NT2/D1 (cell line): ENCODE measurements at regions not wholly inside any gene's neighbourhood (a gene's known extent, or its start where the extent isn't known, plus 50 kb on each side); places are given as distances from the start of the nearest gene placed in this dataset.

Experiments used
- DNase-seq: peaks from one replicate; pipeline ENCODE4 v3.0.0-alpha.2; 2011; ENCODE audit warnings: low read depth, low spot score
- H3K27me3 ChIP-seq: 2 replicates; pipeline ENCODE4 v1.6.0; 2011; ENCODE audit warnings: mild to moderate bottlenecking; ENCODE audit not compliant: insufficient read length, insufficient read depth
- H3K36me3 ChIP-seq: 2 replicates; pipeline ENCODE4 v1.6.1; 2011; ENCODE audit warnings: mild to moderate bottlenecking, low read length, mixed read lengths; ENCODE audit not compliant: insufficient read depth, insufficient read length
- H3K4me1 ChIP-seq: 2 replicates; pipeline ENCODE4 v1.5.1; 2011; ENCODE audit not compliant: insufficient read depth, insufficient read length
- H3K4me3 ChIP-seq: 2 replicates; pipeline ENCODE4 v1.5.1; 2011; ENCODE audit warnings: low read depth; ENCODE audit not compliant: insufficient read length
- H3K9ac ChIP-seq: 2 replicates; pipeline ENCODE4 v1.6.0; 2011; ENCODE audit warnings: low read depth; ENCODE audit not compliant: insufficient read length
- H3K9me3 ChIP-seq: 2 replicates; pipeline ENCODE4 v1.5.1; 2011; ENCODE audit warnings: mild to moderate bottlenecking, low read length; ENCODE audit not compliant: insufficient read depth
- SUZ12 ChIP-seq: IDR thresholded peaks from 2 replicates; pipeline ENCODE4 v1.6.1; 2011; ENCODE audit not compliant: insufficient read length, insufficient read depth; ENCODE audit errors: extremely low read depth
- YY1 ChIP-seq: IDR thresholded peaks from 2 replicates; pipeline ENCODE4 v1.6.1; 2011; ENCODE audit not compliant: insufficient read length, insufficient read depth
- ZNF274 ChIP-seq: IDR thresholded peaks from 2 replicates; pipeline ENCODE4 v1.6.1; 2011; ENCODE audit warnings: mild to moderate bottlenecking, low read depth, low read length

- Histone ChIP-seq H3K27me3 (no peaks in the 10 kb centered on the region), H3K4me1 (no peaks in the 10 kb centered on the region), H3K9ac (no peak overlapping the region), H3K36me3 (no peaks in the 10 kb centered on the region), H3K9me3 (no peaks in the 10 kb centered on the region), H3K4me3 (no peak overlapping the region)
- DNase-seq: no peak
- no peak for TF ChIP-seq YY1
- no peak for TF ChIP-seq SUZ12
- no peak for TF ChIP-seq ZNF274
These were observed 120.2 kb downstream of the CYP26A1 start for GRCh38 chr10:93193906-93194305.

GRCh38 chr10:93198401-93199131, 124.9 kb downstream of the CYP26A1 start:
- H3K36me3 ChIP-seq: no peaks in the 10 kb centered on the region
- H3K9ac ChIP-seq: no peak overlapping the region
- H3K4me3 ChIP-seq: no peak overlapping the region
- no peaks in the 10 kb centered on the region for H3K27me3 ChIP-seq
- DNase-seq: no peak
- no peaks in the 10 kb centered on the region for H3K4me1 ChIP-seq
- H3K9me3 ChIP-seq: no peaks in the 10 kb centered on the region
- TF ChIP-seq YY1: no peak
- TF ChIP-seq SUZ12: no peak
- TF ChIP-seq ZNF274: no peak

DNA sequence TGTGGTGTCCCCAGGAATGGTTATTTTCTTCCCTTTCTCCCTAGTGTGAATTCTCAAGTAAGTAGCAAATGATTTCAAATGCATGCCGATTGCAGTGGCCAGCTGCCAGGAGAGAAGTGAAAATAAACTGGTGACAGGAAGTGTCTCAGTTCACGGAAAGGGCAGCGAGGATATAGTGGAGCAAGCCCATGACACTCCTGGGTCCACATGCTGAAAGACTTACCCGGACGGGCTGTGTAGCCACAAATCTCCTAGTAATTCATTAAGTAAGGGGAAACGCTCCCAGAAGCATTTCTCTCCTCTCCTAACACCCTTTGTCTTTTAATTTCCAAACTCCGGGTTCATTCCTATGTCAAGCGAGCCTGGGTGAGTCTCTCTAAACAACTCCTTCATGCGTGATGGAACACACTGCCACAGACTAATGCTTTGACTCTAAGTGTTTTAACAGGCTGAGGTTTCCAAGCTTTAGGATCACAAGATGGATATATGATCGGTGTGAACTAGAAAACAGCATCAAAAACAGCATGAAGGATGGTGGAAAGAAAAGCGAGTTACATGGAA, 125.6 kb downstream of the CYP26A1 start:
- H3K9me3 ChIP-seq: no peaks in the 10 kb centered on the region
- TF ChIP-seq SUZ12: no peak
- no peaks in the 10 kb centered on the region for H3K36me3 ChIP-seq
- no peak overlapping the region for H3K9ac ChIP-seq
- H3K4me3 ChIP-seq: no peak overlapping the region
- H3K27me3 ChIP-seq: no peaks in the 10 kb centered on the region
- no peak for DNase-seq
- H3K4me1 ChIP-seq: no peaks in the 10 kb centered on the region

GRCh38 chr10:93204494-93205485, 131.1 kb downstream of the CYP26A1 start:
- H3K4me3 ChIP-seq: no peak overlapping the region
- peaks cover 7% of the 10 kb centered on the region for H3K27me3 ChIP-seq
- no peak for DNase-seq
- no peaks in the 10 kb centered on the region for H3K9me3 ChIP-seq
- no peak overlapping the region for H3K9ac ChIP-seq
- no peaks in the 10 kb centered on the region for H3K36me3 ChIP-seq
- H3K4me1 ChIP-seq: no peaks in the 10 kb centered on the region
- TF ChIP-seq YY1 (no peak), SUZ12 (no peak), ZNF274 (no peak)

GRCh38 chr10:93206652-93207051, 133.0 kb downstream of the CYP26A1 start:
- Histone ChIP-seq H3K9me3 (no peaks in the 10 kb centered on the region), H3K36me3 (no peaks in the 10 kb centered on the region), H3K9ac (no peak overlapping the region), H3K4me1 (no peaks in the 10 kb centered on the region), H3K4me3 (no peak overlapping the region), H3K27me3 (peaks cover 7% of the 10 kb centered on the region)
- DNase-seq: no peak
- TF ChIP-seq ZNF274 (no peak), SUZ12 (no peak)

DNA sequence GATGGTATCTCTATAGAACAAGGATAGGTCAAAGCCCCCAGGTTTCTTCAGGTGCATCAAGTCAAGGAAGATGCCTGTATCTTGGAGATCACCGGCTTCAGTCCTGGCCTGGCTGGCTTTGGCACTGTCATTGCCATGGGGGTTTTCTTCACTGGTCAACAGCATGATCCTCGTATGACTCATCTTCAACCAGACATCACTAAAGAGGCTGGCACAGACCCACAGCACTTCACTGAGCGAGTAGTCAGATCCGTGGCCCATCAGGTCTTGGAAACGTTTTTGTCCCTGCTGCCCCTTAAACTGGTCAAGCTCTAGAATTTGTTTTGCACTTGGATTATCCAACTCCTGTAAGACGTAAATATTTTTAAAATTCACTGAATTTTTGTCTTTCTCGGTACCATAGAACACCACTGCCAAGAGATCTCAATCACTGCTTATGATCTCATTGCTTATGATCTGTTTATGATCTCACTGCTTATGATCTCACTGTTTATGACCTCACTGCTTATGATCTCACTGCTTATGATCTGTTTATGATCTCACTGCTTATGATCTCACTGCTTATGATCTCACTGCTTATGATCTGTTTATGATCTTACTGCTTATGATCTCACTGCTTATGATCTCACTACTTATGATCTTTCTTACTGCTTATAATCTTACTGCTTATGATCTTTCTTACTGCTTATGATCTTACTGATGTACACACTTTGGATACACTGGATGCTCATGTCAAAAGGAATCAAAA, 135.2 kb downstream of the CYP26A1 start:
- Histone ChIP-seq H3K9me3 (no peaks in the 10 kb centered on the region), H3K4me1 (no peaks in the 10 kb centered on the region), H3K4me3 (no peak overlapping the region), H3K27me3 (peaks cover 10% of the 10 kb centered on the region), H3K36me3 (no peaks in the 10 kb centered on the region), H3K9ac (no peak overlapping the region)
- TF ChIP-seq SUZ12 (no peak), YY1 (no peak), ZNF274 (no peak)
- DNase-seq: no peak
